ENCODE measurements at regions not wholly inside any gene's neighbourhood (a gene's known extent, or its start where the extent isn't known, plus 50 kb on each side); places are given as distances from the start of the nearest gene placed in this dataset.

DNA sequence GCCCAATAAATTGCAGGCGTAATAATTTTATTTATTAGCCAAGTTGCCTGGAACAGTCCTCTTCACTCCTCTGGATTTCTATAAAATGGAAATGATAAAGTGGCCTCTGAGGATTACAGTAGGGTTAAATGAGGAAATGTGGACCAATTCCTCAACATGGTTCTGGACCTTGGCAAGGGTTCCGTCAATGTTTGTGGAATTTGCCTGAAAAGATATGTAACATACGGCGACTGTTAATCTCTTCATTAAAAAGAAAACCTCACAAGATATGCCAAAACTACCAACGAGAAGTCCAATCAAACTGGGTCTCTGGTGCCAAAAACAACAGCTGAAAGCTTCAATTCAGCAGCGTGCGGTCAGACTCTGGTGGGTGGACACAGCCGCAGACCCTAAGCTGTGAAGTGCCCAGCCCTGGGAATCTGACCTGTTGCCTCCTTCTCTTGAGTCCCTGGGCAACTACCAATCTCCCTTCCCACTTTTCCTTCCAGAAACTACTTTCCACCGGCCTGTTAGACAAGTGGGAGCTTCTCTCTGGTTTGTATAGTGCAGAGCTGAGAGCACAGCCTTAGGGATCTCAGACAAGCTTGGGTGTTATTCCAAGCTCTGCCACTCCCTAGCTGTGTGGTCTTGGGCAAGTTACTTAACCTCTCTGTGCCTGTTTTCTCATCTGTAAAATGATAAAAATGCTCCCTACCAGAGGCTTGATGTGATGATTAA, 190.5 kb upstream of the GSC start:
- DNase-seq (ENCODE audit: low read depth in 2 of 2) = no peak

- DNase-seq (ENCODE audit: low read depth in 2 of 2) = no peak
These were observed 183.8 kb upstream of the GSC start for GRCh38 chr14:94953541-94954260.

GRCh38 chr14:94952097-94952496, 182.2 kb upstream of the GSC start:
- DNase-seq (ENCODE audit: low read depth in 2 of 2) = no peak

GRCh38 chr14:94946244-94946643, 176.3 kb upstream of the GSC start:
- no peak for DNase-seq (ENCODE audit: low read depth in 2 of 2)

- peak in 1 of 2 donors; percentile 9 for DNase-seq (ENCODE audit: low read depth in 2 of 2)
These were observed 175.7 kb upstream of the GSC start for GRCh38 chr14:94945615-94946014.

DNA sequence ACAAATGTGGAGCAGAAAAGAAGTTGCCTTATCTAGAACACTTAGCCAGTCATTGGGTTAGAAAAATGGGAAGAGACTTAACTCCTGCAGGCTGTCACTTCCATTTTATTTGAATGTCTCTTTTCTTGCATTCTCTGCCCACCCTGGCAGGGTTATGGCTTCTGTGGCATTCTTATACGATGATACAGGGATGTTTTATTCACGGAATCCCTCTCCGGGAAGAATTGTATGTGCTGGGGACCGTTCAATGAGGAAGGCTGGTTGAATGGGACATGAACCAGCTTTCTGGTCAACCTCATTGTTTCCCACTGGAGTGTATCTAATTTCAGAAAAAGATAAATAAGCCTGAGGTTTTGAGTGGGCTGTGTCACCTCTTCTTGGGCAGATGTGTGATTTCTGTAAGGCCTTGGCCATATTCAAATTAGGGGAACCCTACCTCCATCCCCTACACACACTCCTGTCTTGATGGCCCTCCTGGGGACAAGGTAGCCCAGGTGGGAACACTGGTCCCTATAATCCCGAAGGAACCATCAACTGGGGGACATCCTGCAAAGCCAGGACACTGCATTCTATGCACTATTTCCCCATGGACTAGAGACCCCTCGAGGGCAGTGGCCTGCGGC, 174.8 kb upstream of the GSC start:
- no peak for DNase-seq (ENCODE audit: low read depth in 2 of 2)

DNA sequence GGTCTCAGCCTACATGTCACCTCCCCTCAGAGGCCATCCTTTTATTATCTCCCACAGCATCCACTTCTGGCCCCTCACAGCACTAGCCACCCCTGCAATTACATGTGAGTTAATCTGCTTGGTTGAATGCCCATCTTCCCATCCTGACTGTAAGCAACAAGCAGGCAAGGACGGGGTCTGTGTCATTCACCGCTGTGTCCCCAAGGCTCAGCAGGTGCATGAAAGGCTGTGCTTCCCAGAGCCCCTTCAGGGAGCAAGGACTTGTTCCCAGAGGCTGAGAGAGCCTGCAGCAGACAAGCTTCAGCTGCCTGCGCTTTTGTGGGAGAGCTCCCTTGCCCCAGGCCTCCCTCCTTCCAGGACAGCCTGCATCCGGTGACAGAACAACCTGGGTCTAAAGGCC, 172.7 kb upstream of the GSC start:
- DNase-seq (ENCODE audit: low read depth in 2 of 2) = no peak

DNA sequence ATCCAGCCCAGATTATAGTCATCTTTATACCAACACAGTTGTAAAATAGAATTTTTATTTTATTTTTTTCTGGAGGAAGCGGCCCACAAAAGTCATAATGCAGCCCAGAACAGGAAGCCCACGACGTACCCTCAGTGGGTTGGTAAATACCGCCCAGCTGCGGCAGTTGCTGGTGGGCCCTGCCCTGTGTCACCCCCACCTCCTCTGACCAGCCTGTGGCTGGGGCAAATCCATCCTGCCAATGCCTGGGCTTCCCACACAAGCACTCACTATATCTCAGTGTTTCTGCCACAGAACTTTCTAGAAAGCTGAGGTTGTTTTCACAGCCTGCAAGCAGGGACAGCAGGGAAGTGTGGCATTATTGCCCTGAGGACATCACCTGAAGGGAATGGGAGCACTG, 171.4 kb upstream of the GSC start:
- no peak for DNase-seq (ENCODE audit: low read depth in 2 of 2)

- no peak for DNase-seq (ENCODE audit: low read depth in 2 of 2)
These were observed 170.5 kb upstream of the GSC start for GRCh38 chr14:94940263-94940993.

- no peak for DNase-seq (ENCODE audit: low read depth in 2 of 2)
These were observed 168.1 kb upstream of the GSC start for GRCh38 chr14:94938016-94938415.

DNA sequence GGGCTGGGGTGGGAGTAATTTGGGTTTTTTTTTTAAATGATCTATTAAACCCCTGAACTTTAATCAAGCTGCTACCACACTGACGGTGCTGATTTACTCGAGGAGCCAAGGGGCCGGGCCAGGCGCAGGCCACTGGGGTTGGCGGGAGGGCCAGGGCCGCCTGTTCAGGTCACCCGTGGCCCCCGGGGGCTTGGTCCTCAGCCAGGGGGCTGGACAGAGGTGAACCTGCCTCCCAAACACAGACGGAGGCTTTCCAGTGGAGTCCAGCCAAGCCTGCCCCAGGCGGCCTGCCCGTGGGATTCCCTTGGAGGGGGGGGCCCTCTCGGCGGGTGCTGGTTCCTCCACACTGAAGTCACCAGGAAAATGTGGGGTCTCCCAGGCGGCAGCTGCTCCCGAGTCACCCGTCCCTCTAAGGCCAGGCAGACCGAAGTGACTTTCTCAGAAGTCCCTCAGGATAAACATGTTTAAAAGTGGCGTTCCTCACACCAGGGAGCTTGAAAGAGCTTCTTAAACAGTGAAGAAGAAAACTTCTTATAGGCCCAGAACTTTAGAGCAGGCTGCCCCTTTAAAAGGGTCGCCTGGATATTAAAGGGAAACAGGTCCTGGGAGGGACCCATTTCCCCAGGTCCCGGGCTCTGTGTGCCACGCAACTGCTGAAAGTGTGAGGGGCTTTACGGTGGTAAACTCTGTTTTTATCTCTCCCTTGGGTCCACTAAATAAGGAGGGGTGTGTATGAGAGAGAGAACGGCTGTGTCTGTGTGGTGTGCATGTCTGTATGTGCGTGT, 167.2 kb upstream of the GSC start:
- DNase-seq (ENCODE audit: low read depth in 2 of 2) = no peak

DNA sequence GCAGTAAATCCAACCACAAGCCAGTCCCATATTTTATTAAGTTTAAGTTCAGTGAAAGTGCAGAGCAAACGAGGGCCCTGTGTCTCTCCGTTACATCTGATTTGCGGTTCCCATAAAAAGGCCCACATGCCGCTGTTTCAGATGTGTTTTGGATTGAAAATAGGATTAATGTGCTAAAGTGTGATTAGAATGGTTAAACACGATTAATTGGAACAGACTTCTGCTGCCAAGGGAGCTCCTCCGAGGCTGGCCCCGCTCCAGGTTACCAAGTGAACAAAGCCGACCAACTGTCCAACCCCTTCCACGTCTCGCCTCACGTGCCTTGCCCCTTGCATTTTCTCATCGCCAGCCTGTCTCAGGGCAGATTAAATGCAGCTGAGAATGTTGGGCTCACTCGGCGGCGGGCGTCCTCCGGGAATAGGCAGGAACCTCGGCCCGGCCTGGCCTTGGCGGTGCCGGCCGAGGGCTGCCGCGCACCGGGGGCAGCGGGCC, 166.5 kb upstream of the GSC start:
- DNase-seq (ENCODE audit: low read depth in 2 of 2) = no peak

DNA sequence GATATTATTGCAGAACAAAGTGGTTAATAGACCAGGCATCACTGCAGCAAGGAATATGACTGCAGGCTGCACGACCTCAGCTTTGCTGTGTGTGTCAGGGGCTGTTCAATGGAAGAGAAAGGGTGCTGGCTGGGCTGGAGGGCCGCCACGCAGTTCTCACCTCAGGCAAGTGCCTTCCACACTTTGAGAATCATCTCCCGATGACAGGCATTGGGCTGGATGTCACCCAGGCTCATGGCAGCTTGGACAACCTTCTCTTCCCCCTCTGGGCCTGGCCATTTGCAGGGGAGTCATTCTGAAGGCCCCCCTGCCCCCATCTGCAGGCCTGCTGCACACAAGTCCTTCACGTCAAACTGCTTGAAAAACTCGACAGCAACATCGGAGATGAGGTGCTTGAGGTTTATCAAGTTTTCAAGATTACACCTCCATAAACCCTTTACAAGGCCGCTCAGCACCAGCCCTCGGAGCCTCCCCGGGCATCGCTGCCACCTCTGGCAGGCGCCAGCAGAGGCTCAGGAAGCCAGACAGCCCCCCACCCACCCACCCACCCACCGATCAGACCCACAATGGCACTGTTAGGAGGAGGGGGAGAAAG, 165.9 kb upstream of the GSC start:
- DNase-seq (ENCODE audit: low read depth in 2 of 2) = no peak

DNA sequence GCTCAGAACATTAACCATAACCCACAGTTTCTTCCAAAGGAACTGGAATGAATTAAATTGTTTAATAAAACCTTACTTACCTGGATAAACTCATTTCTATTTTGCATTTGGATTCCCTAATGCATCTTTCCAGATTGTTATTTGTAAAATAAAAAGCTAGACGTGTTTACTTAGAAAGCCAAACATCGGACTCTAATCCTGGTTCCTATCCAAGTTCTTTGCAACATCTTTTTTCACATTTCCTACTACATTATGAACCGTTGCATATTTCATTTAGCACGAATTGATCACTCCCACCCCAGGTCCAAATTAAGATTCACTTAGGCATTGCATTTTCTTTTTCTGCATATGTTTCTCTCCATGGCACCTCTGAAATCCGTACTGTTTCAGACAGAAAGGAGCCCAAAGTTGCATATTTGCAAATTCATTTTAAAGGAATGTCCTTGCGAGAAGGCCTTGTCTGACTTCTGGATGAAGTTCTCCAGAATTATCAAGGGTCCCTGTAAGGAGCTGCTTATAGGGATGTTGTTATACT, 164.4 kb upstream of the GSC start:
- DNase-seq (ENCODE audit: low read depth in 2 of 2) = no peak

GRCh38 chr14:94933486-94933885, 163.6 kb upstream of the GSC start:
- DNase-seq (ENCODE audit: low read depth in 2 of 2) = no peak

DNA sequence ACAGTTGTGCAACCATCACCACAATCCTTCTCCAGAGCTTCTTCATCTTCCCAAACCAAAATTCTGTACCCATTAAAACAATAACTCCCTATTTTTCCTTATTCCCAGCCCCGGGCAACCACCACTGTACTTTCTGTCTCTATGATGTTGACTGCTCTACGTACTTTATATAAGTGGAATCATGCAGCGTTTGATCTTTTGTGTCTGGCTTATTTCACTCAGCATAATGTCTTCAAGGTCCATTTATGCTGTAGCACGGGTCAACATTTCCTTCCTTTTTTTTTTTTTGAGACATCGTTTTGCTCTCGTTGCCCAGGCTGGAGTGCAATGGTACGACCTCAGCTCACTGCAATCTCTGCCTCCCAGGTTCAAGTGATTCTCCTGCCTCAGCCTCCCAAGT, 162.7 kb upstream of the GSC start:
- no peak for DNase-seq (ENCODE audit: low read depth in 2 of 2)

- no peak for DNase-seq (ENCODE audit: low read depth in 2 of 2)
These were observed 160.8 kb upstream of the GSC start for GRCh38 chr14:94930690-94931089.

DNA sequence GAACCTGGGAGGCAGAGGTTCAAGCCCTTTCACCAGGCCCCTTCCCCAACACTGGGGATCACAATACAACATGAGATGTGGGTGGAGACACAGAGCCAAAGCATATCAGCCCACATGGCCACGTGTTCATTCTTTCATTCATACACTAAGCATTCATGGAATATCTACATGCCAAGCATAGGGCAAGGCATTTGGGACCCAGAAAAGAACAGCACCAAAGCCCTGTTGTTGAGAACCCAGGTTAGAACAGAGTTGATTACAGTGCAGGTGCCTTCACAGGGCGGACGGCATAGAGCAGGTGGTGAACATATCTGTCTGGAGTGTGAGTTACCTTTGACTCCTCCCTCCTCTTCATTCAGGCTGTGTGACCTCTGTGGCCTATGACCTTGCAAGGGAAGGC, 159.4 kb upstream of the GSC start:
- no peak for DNase-seq (ENCODE audit: low read depth in 2 of 2)

- DNase-seq (ENCODE audit: low read depth in 2 of 2) = no peak
These were observed 156.3 kb upstream of the GSC start for GRCh38 chr14:94926176-94926575.

DNA sequence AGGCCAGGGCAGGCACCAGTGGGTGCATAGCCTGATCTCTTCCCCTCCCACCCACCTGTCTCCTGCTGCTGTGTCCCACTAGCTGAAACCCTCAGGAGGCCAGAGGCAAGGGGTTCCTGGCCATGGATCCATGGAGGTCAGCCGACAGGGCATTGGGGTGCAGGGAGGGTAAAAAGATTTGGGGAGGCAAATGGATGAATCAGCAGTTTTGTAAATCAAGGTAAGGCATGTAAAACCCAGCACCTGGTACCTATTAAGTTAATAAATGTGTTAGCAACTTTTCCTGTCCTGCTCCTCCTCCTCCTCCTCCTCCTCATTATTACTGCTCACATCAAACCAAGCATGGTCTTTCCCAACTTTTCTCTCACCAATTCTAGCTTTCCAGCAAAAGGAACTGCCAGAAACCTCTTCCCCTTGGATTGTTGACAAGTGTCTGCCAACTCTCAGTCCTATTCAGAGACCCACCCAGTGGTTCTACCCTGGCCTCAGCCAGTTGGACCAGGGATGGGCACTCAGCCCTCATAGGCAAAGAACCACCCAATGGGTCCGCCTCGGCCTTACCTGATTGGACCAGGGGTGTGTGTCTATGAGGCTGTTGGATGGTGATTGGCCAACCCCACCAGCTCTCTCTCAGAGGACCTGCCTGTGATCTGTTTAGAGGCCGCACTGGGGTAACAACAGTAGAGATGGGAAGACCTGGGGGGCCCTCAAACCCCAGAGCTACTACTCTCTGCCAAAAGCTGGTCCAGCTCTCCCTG, 155.7 kb upstream of the GSC start:
- DNase-seq (ENCODE audit: low read depth in 2 of 2) = no peak
